Endothelial cell (in vitro differentiated cells): ENCODE measurements at regions not wholly inside any gene's neighbourhood (a gene's known extent, or its start where the extent isn't known, plus 50 kb on each side); places are given as distances from the start of the nearest gene placed in this dataset.

Source experiments
- DNase-seq: peaks from one replicate; pipeline ENCODE4 v3.0.0; 2021; ENCODE audit warnings: low spot score
- H3K27ac Mint-ChIP-seq: one replicate; pipeline ENCODE4 v1.8.0; 2021; ENCODE audit warnings: mixed read lengths, inconsistent platforms; ENCODE audit not compliant: unreplicated experiment
- H3K27me3 Mint-ChIP-seq: one replicate; pipeline ENCODE4 v1.8.0; 2021; ENCODE audit warnings: mild to moderate bottlenecking, moderate library complexity, mixed read lengths, inconsistent platforms; ENCODE audit not compliant: unreplicated experiment
- H3K36me3 Mint-ChIP-seq: one replicate; pipeline ENCODE4 v1.8.0; 2021; ENCODE audit warnings: mild to moderate bottlenecking, low read depth, mixed read lengths, inconsistent platforms; ENCODE audit not compliant: unreplicated experiment
- H3K4me1 Mint-ChIP-seq: one replicate; pipeline ENCODE4 v1.8.0; 2021; ENCODE audit warnings: mild to moderate bottlenecking, mixed read lengths, inconsistent platforms; ENCODE audit not compliant: unreplicated experiment
- H3K4me3 Mint-ChIP-seq: one replicate; pipeline ENCODE4 v1.8.0; 2021; ENCODE audit warnings: mild to moderate bottlenecking, mixed read lengths, inconsistent platforms; ENCODE audit not compliant: unreplicated experiment
- H3K9me3 Mint-ChIP-seq: one replicate; pipeline ENCODE4 v1.8.0; 2021; ENCODE audit warnings: mixed read lengths, inconsistent platforms; ENCODE audit not compliant: unreplicated experiment
- TF ChIP-seq, protein P1 (sequence below): fragments of 200-600 bp; sonication (generic); IDR thresholded peaks from one replicate; pipeline ENCODE4 v1.5.0; 2021; ENCODE audit warnings: antibody characterized with exemption; ENCODE audit not compliant: unreplicated experiment

DNA sequence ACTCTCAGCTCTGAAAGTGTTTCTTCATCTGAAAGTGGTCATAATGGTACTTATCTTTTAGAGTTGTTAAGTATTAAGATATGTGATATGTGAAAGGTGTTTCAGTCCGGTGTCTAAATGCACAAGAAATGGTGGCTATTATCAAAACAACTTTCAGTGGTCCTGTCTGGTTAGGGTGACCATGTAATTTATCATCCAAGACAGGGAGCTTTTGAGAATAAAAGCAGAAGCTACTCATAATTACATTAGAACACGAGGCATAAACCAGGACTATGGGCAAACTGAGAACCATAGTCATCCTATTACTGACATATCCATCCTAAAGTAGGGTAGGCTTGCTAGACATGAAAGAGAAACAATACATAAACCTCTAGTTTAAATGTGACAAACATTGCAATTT, 418.1 kb upstream of the SEMA6A start:
- DNase-seq: no peak
- Mint-ChIP-seq H3K4me3 (no peak overlapping the region), H3K4me1 (peaks cover 4% of the 10 kb centered on the region), H3K36me3 (no peaks in the 10 kb centered on the region), H3K27ac (no peak overlapping the region), H3K9me3 (no peaks in the 10 kb centered on the region), H3K27me3 (no peaks in the 10 kb centered on the region)
- TF ChIP-seq, protein P1, sequence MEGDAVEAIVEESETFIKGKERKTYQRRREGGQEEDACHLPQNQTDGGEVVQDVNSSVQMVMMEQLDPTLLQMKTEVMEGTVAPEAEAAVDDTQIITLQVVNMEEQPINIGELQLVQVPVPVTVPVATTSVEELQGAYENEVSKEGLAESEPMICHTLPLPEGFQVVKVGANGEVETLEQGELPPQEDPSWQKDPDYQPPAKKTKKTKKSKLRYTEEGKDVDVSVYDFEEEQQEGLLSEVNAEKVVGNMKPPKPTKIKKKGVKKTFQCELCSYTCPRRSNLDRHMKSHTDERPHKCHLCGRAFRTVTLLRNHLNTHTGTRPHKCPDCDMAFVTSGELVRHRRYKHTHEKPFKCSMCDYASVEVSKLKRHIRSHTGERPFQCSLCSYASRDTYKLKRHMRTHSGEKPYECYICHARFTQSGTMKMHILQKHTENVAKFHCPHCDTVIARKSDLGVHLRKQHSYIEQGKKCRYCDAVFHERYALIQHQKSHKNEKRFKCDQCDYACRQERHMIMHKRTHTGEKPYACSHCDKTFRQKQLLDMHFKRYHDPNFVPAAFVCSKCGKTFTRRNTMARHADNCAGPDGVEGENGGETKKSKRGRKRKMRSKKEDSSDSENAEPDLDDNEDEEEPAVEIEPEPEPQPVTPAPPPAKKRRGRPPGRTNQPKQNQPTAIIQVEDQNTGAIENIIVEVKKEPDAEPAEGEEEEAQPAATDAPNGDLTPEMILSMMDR: no peak

DNA sequence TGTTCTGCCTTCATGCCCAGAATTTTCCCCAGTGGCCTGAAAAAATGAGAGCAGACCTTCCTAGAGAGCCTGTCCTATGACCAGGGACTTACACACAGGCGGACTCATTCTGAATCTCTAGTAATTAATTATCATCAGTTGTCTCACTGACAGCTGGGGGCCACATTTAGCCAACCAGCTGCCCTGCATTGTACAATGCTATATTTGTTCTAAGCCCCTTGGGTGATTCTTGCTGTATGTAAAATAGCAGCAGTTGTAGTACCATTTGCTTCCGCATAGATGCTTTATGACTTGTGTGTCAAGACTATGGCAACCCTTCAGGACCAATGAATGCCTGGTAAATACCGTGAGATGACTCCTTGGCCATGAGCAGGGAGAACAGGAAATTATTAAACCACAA, 415.4 kb upstream of the SEMA6A start:
- Mint-ChIP-seq H3K27ac (no peak overlapping the region), H3K4me1 (peaks cover 4% of the 10 kb centered on the region), H3K4me3 (no peak overlapping the region), H3K36me3 (no peaks in the 10 kb centered on the region), H3K9me3 (no peaks in the 10 kb centered on the region), H3K27me3 (no peaks in the 10 kb centered on the region)
- no peak for DNase-seq
- TF ChIP-seq, protein P1: no peak

DNA sequence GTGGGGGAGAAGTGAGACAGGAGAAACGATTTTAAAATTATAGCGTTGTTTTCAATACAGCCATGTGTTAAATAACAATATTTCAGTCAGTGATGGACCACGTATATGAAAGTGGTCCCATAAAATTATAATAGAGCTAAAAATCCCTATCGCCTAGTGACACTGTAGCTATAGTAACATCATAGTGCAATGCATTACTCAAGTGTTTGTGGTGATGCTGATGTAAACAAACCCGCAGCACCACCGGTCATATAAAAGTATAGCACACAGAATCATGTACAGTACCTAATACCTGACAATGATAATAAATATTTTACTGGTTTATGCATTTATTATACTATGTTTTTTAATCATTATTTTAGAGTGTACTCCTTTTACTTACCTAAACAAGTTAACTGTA, 407.4 kb upstream of the SEMA6A start:
- Mint-ChIP-seq H3K27me3 (no peaks in the 10 kb centered on the region), H3K9me3 (no peaks in the 10 kb centered on the region), H3K36me3 (no peaks in the 10 kb centered on the region), H3K27ac (no peak overlapping the region), H3K4me1 (no peaks in the 10 kb centered on the region), H3K4me3 (no peak overlapping the region)
- DNase-seq: no peak
- TF ChIP-seq, protein P1: no peak

DNA sequence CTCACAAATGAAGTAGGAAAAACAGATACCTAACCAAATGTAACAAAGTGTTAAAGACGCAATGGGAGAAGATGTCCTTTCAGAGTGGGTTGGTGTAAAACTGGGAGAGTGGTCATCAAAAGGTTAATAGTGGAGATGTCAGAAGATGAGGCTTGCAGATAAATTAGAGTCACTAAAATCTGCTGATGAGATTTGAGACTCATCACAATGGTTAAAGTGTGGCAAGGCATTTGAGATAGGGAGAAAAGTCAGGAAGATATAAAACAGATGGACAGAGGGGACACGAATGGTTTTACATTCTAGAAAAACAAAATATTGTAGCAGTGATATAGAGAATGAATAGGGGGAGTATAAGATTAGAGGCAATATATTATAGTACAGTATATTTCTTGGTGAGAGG, 406.0 kb upstream of the SEMA6A start:
- Mint-ChIP-seq H3K27ac (no peak overlapping the region), H3K4me1 (no peaks in the 10 kb centered on the region), H3K9me3 (no peaks in the 10 kb centered on the region), H3K27me3 (no peaks in the 10 kb centered on the region), H3K4me3 (no peak overlapping the region), H3K36me3 (no peaks in the 10 kb centered on the region)
- TF ChIP-seq, protein P1: no peak
- DNase-seq: no peak

DNA sequence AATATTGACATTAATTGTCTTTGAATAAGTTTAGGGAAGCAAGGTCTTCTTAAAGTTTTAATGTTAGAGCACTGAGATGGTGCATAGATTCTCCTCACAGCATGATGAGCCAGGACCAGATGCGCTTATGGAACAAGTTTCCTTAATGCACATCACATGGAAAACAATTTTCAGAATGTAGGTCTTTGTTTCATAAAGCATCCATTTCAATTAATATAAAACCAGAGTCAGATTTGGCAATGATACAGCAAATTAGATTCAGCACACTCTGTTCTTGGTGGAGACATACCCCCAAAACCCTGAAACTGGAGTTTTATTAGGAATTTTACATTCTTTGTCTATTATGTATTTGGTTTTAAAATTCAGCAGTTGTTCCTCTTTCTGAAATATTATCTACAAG, 402.1 kb upstream of the SEMA6A start:
- Mint-ChIP-seq H3K27ac (no peak overlapping the region), H3K36me3 (no peaks in the 10 kb centered on the region), H3K9me3 (no peaks in the 10 kb centered on the region), H3K4me3 (no peak overlapping the region), H3K4me1 (no peaks in the 10 kb centered on the region), H3K27me3 (no peaks in the 10 kb centered on the region)
- TF ChIP-seq, protein P1: no peak
- no peak for DNase-seq
